SK-N-SH (cell line): ENCODE measurements at regions not wholly inside any gene's neighbourhood (a gene's known extent, or its start where the extent isn't known, plus 50 kb on each side); places are given as distances from the start of the nearest gene placed in this dataset.

Experiments used
- CTCF ChIA-PET: fragments of 300-600, 350-600 bp; formaldehyde crosslinking; extraction: SDS; loops from one replicate; lab custom pipeline; 2021; lab: Yijun Ruan, JAX
- POLR2A ChIA-PET: fragments of 350-600 bp; sonication (Branson Sonifier 250); formaldehyde crosslinking; extraction: SDS; loops from one replicate; lab custom pipeline; 2020; ENCODE audit warnings: antibody characterized with exemption, inconsistent platforms; lab: Yijun Ruan, JAX
- DNase-seq: peaks from one replicate; pipeline ENCODE4 v3.0.0; 2012
- H2AFZ ChIP-seq: fragments of 200-600 bp; sonication (generic); 2 replicates; pipeline ENCODE4 v1.8.1; 2016; ENCODE audit warnings: antibody characterized with exemption, mild to moderate bottlenecking, low read depth
- H3F3A ChIP-seq: fragments of 200-600 bp; sonication (generic); replicated peaks from 2 replicates; pipeline ENCODE3; 2016; ENCODE audit warnings: antibody characterized with exemption, mild to moderate bottlenecking; ENCODE audit not compliant: insufficient read depth
- H3K27ac ChIP-seq, 2 experiments: fragments of 200-500 bp in 1 of 2; fragments of 200-600 bp in 1 of 2; sonication (Bioruptor generic) in 1 of 2; sonication (generic), shearing (Covaris generic) in 1 of 2; 2 replicates each; pipeline versions ENCODE4 v1.5.1 to v1.6.1; 2014 to 2016; ENCODE audit warnings: low read depth in 2 of 2, inconsistent platforms in 1 of 2, low read length in 1 of 2, mild to moderate bottlenecking in 1 of 2, mixed read lengths in 1 of 2
- H3K27me3 ChIP-seq: fragments of 200-600 bp; sonication (generic), shearing (Covaris generic); 2 replicates; pipeline ENCODE4 v1.6.1; 2016; ENCODE audit warnings: mixed run types; ENCODE audit not compliant: insufficient read depth
- H3K36me3 ChIP-seq, 2 experiments: fragments of 200-500 bp in 1 of 2; fragments of 200-600 bp in 1 of 2; sonication (Bioruptor generic) in 1 of 2; sonication (generic) in 1 of 2; replicated peaks in 1 of 2; 2 replicates each; pipeline versions ENCODE3 to v1.5.1; 2014 to 2016; ENCODE audit warnings: low read length in 1 of 2, mild to moderate bottlenecking in 1 of 2; ENCODE audit not compliant: insufficient read depth in 2 of 2, control insufficient read depth in 1 of 2
- H3K4me1 ChIP-seq, 2 experiments: fragments of 200-500 bp in 1 of 2; fragments of 200-600 bp in 1 of 2; sonication (Bioruptor generic) in 1 of 2; sonication (generic), shearing (Covaris generic) in 1 of 2; 2 replicates each; pipeline versions ENCODE4 v1.5.1 to v1.6.1; 2014 to 2016; ENCODE audit warnings: low read depth in 1 of 2, low read length in 1 of 2, mixed run types in 1 of 2; ENCODE audit not compliant: insufficient read depth in 2 of 2, control insufficient read depth in 1 of 2
- H3K4me2 ChIP-seq: fragments of 200-600 bp; sonication (generic), shearing (Covaris generic); 2 replicates; pipeline ENCODE4 v1.6.1; 2017; ENCODE audit warnings: mixed run types
- H3K4me3 ChIP-seq, 2 experiments: fragments of 200-500 bp in 1 of 2; fragments of 200-600 bp in 1 of 2; sonication (Bioruptor generic) in 1 of 2; sonication (generic), shearing (Covaris generic) in 1 of 2; 2 replicates each; pipeline versions ENCODE4 v1.5.1 to v1.8.1; 2014 to 2016; ENCODE audit warnings: low read depth in 2 of 2, inconsistent platforms in 1 of 2, low read length in 1 of 2, mild to moderate bottlenecking in 1 of 2, mixed read lengths in 1 of 2, moderate library complexity in 1 of 2
- H3K79me2 ChIP-seq: fragments of 200-600 bp; sonication (generic); 2 replicates; pipeline ENCODE4 v1.8.1; 2017; ENCODE audit warnings: mild to moderate bottlenecking; ENCODE audit not compliant: insufficient read depth
- H3K9ac ChIP-seq: fragments of 200-600 bp; sonication (generic); 2 replicates; pipeline ENCODE4 v1.6.1; 2017; ENCODE audit warnings: mixed run types
- H3K9me2 ChIP-seq: fragments of 200-600 bp; sonication (generic); 2 replicates; pipeline ENCODE4 v1.6.1; 2017; ENCODE audit warnings: mixed run types
- H3K9me3 ChIP-seq: fragments of 200-600 bp; sonication (generic); 2 replicates; pipeline ENCODE4 v1.6.1; 2017; ENCODE audit warnings: mixed run types, mild to moderate bottlenecking, moderate library complexity
- H4K20me1 ChIP-seq: fragments of 200-600 bp; sonication (generic); 2 replicates; pipeline ENCODE4 v1.6.1; 2017; ENCODE audit warnings: mild to moderate bottlenecking, mixed run types; ENCODE audit not compliant: insufficient read depth
- ELF1 ChIP-seq: IDR thresholded peaks from 2 replicates; pipeline ENCODE4 v1.4.0; 2012
- FOSL2 ChIP-seq: IDR thresholded peaks from 2 replicates; pipeline ENCODE4 v1.4.0; 2012; ENCODE audit warnings: low read depth, mild to moderate bottlenecking, moderate library complexity, borderline replicate concordance
- FOXJ3 ChIP-seq: sonication (generic); formaldehyde crosslinking; IDR thresholded peaks from 2 replicates; pipeline ENCODE4 v1.5.1; 2020; ENCODE audit warnings: mild to moderate bottlenecking, missing genetic modification reagents
- FOXM1 ChIP-seq: IDR thresholded peaks from 2 replicates; pipeline ENCODE4 v1.4.0; 2012; ENCODE audit warnings: low read depth, mild to moderate bottlenecking
- GABPA ChIP-seq: IDR thresholded peaks from 2 replicates; pipeline ENCODE4 v1.4.0; 2012; ENCODE audit warnings: low read depth, mild to moderate bottlenecking
- JUND ChIP-seq: IDR thresholded peaks from 2 replicates; pipeline ENCODE4 v1.4.0; 2012
- MEF2A ChIP-seq: IDR thresholded peaks from 2 replicates; pipeline ENCODE4 v1.4.0; 2012; ENCODE audit warnings: low read depth, borderline replicate concordance
- MXI1 ChIP-seq: IDR thresholded peaks from 2 replicates; pipeline ENCODE4 v1.6.1; 2012; ENCODE audit warnings: mild to moderate bottlenecking, low read depth, low read length, improper control_type of control experiment
- NFIC ChIP-seq: IDR thresholded peaks from 2 replicates; pipeline ENCODE4 v1.4.0; 2012; ENCODE audit warnings: borderline replicate concordance
- POLR2AphosphoS5 ChIP-seq: IDR thresholded peaks from 2 replicates; pipeline ENCODE4 v1.6.1; 2012; ENCODE audit warnings: low read depth, low read length
- RCOR1 ChIP-seq: fragments of 150-350 bp; IDR thresholded peaks from 2 replicates; pipeline ENCODE4 v1.6.1; 2017; ENCODE audit warnings: antibody characterized with exemption, low read length
- RFX5 ChIP-seq: IDR thresholded peaks from 2 replicates; pipeline ENCODE4 v1.6.1; 2012; ENCODE audit warnings: mild to moderate bottlenecking, improper control_type of control experiment, low read length
- RXRA ChIP-seq: IDR thresholded peaks from 2 replicates; pipeline ENCODE4 v1.4.0; 2012; ENCODE audit warnings: low read depth, mild to moderate bottlenecking, borderline replicate concordance
- SMC3 ChIP-seq: IDR thresholded peaks from 2 replicates; pipeline ENCODE4 v1.6.1; 2012; ENCODE audit warnings: low read depth, low read length, improper control_type of control experiment
- TCF12 ChIP-seq: IDR thresholded peaks from 2 replicates; pipeline ENCODE4 v1.4.0; 2012
- TEAD4 ChIP-seq: IDR thresholded peaks from 2 replicates; pipeline ENCODE4 v1.4.0; 2012; ENCODE audit warnings: mild to moderate bottlenecking, borderline replicate concordance; ENCODE audit not compliant: insufficient read depth
- WGBS: methylation state at CpG from one replicate; pipeline ENCODE4 v1.1.6; 2017; ENCODE audit warnings: low lambda C conversion rate; 5-methylcytosine and 5-hydroxymethylcytosine counted together
- TF ChIP-seq, protein P1 (sequence below): IDR thresholded peaks from 2 replicates; pipeline ENCODE4; 2012
- TF ChIP-seq, protein P2 (sequence below): IDR thresholded peaks from 2 replicates; pipeline ENCODE4 v1.6.1; 2012; ENCODE audit warnings: mild to moderate bottlenecking, low read depth, low read length, moderate library complexity
- TF ChIP-seq, protein P3 (sequence below): fragments of 150-350 bp; IDR thresholded peaks from 2 replicates; pipeline ENCODE4 v1.6.1; 2016; ENCODE audit warnings: mild to moderate bottlenecking, low read depth, low read length
- TF ChIP-seq, protein P4 (sequence below): fragments of 150-350 bp; IDR thresholded peaks from 2 replicates; pipeline ENCODE4 v1.6.1; 2017; ENCODE audit warnings: antibody characterized with exemption, low read length, low read depth, borderline replicate concordance

DNA sequence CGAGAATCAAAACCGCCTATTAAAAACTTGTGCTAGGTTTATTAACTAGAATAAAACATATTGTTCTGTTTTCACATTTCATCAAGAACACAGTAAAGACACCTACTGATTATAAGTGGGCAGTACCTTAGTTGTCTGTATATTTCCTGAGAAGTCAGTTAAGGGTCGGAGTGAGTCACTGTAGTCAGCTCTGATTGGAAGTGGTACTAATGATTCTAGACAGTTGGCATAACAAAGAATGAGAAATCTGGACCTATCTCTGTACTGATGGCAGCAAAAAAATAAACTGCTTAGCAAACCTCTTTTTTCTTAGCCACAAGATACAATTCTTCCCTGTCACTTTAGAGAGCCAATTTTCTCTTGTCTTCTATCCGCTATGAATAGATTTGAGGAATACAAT lies 387.3 kb upstream of the ADGRB3 start:
- ChIA-PET CTCF (no interaction called here), POLR2A (no interaction called here)
- H3K9me2 ChIP-seq, result 0 out of 2 replicates have a peak, but pooled peaks cover 2% of the 10 kb centered on the region
- TF ChIP-seq, protein P1, sequence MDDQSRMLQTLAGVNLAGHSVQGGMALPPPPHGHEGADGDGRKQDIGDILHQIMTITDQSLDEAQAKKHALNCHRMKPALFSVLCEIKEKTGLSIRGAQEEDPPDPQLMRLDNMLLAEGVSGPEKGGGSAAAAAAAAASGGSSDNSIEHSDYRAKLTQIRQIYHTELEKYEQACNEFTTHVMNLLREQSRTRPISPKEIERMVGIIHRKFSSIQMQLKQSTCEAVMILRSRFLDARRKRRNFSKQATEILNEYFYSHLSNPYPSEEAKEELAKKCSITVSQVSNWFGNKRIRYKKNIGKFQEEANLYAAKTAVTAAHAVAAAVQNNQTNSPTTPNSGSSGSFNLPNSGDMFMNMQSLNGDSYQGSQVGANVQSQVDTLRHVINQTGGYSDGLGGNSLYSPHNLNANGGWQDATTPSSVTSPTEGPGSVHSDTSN, result no peak
- TF ChIP-seq MXI1 (no peak), POLR2AphosphoS5 (no peak), RFX5 (no peak), FOXM1 (no peak)
- TF ChIP-seq, all 33 proteins: peak for 0
- Histone ChIP-seq H3K79me2 (no peaks in the 10 kb centered on the region), H3F3A (no peaks in the 10 kb centered on the region), H3K9ac (no peak overlapping the region), H3K4me2 (no peak overlapping the region), H3K36me3 (no peaks in the 10 kb centered on the region), H3K4me3 (no peak overlapping the region), H3K4me1 (no peaks in the 10 kb centered on the region), H3K9me3 (no peaks in the 10 kb centered on the region), H3K27me3 (no peaks in the 10 kb centered on the region), H4K20me1 (no peaks in the 10 kb centered on the region), H3K27ac (no peak overlapping the region), H2AFZ (no peak overlapping the region)
- WGBS, result 64% methylated on average over 4 of the region's 4 CpGs
- DNase-seq, result no peak

DNA sequence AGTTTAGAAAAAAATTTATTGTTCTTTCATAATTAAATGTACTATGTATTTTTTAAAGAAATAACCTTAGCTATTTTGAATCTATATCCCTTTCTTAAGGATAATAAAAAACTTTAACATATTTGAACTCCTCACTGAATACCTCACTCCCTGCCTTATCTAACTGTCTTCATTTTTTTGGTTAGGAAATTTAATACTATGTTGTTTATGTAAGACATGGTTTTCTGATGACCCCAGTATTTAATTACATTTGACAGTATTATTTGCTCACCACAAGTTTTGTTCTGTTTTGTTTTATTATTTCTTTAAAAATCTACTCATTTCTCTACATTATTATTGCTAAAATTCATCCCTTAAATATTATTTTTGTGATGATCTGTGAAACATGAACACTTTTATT lies 394.4 kb upstream of the ADGRB3 start:
- Histone ChIP-seq H3K9ac (no peak overlapping the region), H3K36me3 (no peaks in the 10 kb centered on the region), H2AFZ (no peak overlapping the region), H4K20me1 (no peaks in the 10 kb centered on the region), H3K9me3 (no peaks in the 10 kb centered on the region), H3K79me2 (no peaks in the 10 kb centered on the region), H3F3A (no peaks in the 10 kb centered on the region), H3K27me3 (no peaks in the 10 kb centered on the region), H3K9me2 (0 out of 2 replicates have a peak, but pooled peaks cover 2% of the 10 kb centered on the region), H3K27ac (no peak overlapping the region), H3K4me2 (no peak overlapping the region), H3K4me3 (no peak overlapping the region), H3K4me1 (no peaks in the 10 kb centered on the region)
- ChIA-PET CTCF (no interaction called here), POLR2A (no interaction called here)
- TF ChIP-seq, protein P1, result no peak
- TF ChIP-seq MEF2A, result no peak
- no peak for TF ChIP-seq GABPA
- no peak for TF ChIP-seq ELF1
- no peak for TF ChIP-seq FOSL2
- no peak for TF ChIP-seq RCOR1
- TF ChIP-seq, protein P2, sequence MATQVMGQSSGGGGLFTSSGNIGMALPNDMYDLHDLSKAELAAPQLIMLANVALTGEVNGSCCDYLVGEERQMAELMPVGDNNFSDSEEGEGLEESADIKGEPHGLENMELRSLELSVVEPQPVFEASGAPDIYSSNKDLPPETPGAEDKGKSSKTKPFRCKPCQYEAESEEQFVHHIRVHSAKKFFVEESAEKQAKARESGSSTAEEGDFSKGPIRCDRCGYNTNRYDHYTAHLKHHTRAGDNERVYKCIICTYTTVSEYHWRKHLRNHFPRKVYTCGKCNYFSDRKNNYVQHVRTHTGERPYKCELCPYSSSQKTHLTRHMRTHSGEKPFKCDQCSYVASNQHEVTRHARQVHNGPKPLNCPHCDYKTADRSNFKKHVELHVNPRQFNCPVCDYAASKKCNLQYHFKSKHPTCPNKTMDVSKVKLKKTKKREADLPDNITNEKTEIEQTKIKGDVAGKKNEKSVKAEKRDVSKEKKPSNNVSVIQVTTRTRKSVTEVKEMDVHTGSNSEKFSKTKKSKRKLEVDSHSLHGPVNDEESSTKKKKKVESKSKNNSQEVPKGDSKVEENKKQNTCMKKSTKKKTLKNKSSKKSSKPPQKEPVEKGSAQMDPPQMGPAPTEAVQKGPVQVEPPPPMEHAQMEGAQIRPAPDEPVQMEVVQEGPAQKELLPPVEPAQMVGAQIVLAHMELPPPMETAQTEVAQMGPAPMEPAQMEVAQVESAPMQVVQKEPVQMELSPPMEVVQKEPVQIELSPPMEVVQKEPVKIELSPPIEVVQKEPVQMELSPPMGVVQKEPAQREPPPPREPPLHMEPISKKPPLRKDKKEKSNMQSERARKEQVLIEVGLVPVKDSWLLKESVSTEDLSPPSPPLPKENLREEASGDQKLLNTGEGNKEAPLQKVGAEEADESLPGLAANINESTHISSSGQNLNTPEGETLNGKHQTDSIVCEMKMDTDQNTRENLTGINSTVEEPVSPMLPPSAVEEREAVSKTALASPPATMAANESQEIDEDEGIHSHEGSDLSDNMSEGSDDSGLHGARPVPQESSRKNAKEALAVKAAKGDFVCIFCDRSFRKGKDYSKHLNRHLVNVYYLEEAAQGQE, result no peak
- TF ChIP-seq, protein P3, sequence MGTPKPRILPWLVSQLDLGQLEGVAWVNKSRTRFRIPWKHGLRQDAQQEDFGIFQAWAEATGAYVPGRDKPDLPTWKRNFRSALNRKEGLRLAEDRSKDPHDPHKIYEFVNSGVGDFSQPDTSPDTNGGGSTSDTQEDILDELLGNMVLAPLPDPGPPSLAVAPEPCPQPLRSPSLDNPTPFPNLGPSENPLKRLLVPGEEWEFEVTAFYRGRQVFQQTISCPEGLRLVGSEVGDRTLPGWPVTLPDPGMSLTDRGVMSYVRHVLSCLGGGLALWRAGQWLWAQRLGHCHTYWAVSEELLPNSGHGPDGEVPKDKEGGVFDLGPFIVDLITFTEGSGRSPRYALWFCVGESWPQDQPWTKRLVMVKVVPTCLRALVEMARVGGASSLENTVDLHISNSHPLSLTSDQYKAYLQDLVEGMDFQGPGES, result no peak
- no peak for TF ChIP-seq TCF12
- TF ChIP-seq MXI1, result no peak
- TF ChIP-seq FOXJ3 (CRISPR knock-in tag), result no peak
- TF ChIP-seq, protein P4, sequence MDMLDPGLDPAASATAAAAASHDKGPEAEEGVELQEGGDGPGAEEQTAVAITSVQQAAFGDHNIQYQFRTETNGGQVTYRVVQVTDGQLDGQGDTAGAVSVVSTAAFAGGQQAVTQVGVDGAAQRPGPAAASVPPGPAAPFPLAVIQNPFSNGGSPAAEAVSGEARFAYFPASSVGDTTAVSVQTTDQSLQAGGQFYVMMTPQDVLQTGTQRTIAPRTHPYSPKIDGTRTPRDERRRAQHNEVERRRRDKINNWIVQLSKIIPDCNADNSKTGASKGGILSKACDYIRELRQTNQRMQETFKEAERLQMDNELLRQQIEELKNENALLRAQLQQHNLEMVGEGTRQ, result no peak
- no peak for TF ChIP-seq SMC3
- no peak for TF ChIP-seq NFIC
- no peak for TF ChIP-seq JUND
- no peak for TF ChIP-seq POLR2AphosphoS5
- TF ChIP-seq TEAD4, result no peak
- TF ChIP-seq RXRA, result no peak
- DNase-seq, result no peak
